GM23338 (cell line): ENCODE measurements at regions not wholly inside any gene's neighbourhood (a gene's known extent, or its start where the extent isn't known, plus 50 kb on each side); places are given as distances from the start of the nearest gene placed in this dataset.

Experiments
- ATAC-seq: fragments of 200-7000 bp; cut with Tn5 transposase; 3 replicates; pipeline ENCODE4 v1.9.1; 2020
- DNase-seq: peaks from one replicate; pipeline ENCODE4 v3.0.0-alpha.2; 2015; ENCODE audit warnings: low spot score
- H2AFZ ChIP-seq: fragments of 200-600 bp; sonication (generic); 2 replicates; pipeline ENCODE4 v1.8.0; 2016; ENCODE audit warnings: antibody characterized with exemption, mild to moderate bottlenecking, moderate library complexity
- H3F3A ChIP-seq: fragments of 200-600 bp; sonication (generic); replicated peaks from 2 replicates; pipeline ENCODE4 v1.8.0; 2017; ENCODE audit warnings: antibody characterized with exemption, mixed run types, low read depth
- H3K27ac ChIP-seq: fragments of 200-600 bp; sonication (generic); 2 replicates; pipeline ENCODE4 v1.6.1; 2016; ENCODE audit warnings: low read depth
- H3K27me3 ChIP-seq: fragments of 200-600 bp; sonication (generic); 2 replicates; pipeline ENCODE4 v1.8.0; 2016; ENCODE audit warnings: mild to moderate bottlenecking, mixed run types, moderate library complexity; ENCODE audit not compliant: insufficient read depth
- H3K36me3 ChIP-seq: fragments of 200-600 bp; sonication (generic); 2 replicates; pipeline ENCODE4 v1.8.0; 2016; ENCODE audit warnings: mild to moderate bottlenecking; ENCODE audit not compliant: insufficient read depth
- H3K4me1 ChIP-seq: fragments of 200-600 bp; sonication (generic); 2 replicates; pipeline ENCODE4 v1.8.0; 2016; ENCODE audit warnings: mild to moderate bottlenecking, moderate library complexity; ENCODE audit not compliant: insufficient read depth
- H3K4me2 ChIP-seq: fragments of 200-600 bp; sonication (generic); 2 replicates; pipeline ENCODE4 v1.7.1; 2017; ENCODE audit warnings: mixed run types
- H3K4me3 ChIP-seq: fragments of 200-600 bp; sonication (generic); 2 replicates; pipeline ENCODE4 v1.6.1; 2016; ENCODE audit warnings: mixed run types
- H3K79me2 ChIP-seq: fragments of 200-600 bp; sonication (generic); replicated peaks from 2 replicates; pipeline ENCODE4 v1.8.0; 2017; ENCODE audit warnings: mild to moderate bottlenecking; ENCODE audit not compliant: insufficient read depth
- H3K9me2 ChIP-seq: fragments of 200-600 bp; sonication (generic); 2 replicates; pipeline ENCODE4 v1.8.0; 2017; ENCODE audit not compliant: insufficient read depth
- H4K20me1 ChIP-seq: fragments of 200-600 bp; sonication (generic); replicated peaks from 2 replicates; pipeline ENCODE4 v1.8.0; 2017; ENCODE audit warnings: mild to moderate bottlenecking; ENCODE audit not compliant: insufficient read depth
- H3K27ac Mint-ChIP-seq: 2 replicates; pipeline ENCODE4 v1.8.0; 2020; ENCODE audit warnings: inconsistent platforms, mild to moderate bottlenecking, moderate library complexity, mixed read lengths
- H3K27me3 Mint-ChIP-seq: 3 replicates; pipeline ENCODE4 v1.8.0; 2022; ENCODE audit warnings: low read depth, mild to moderate bottlenecking, moderate library complexity, mixed read lengths, inconsistent platforms; ENCODE audit not compliant: insufficient read depth, poor library complexity
- H3K36me3 Mint-ChIP-seq: 3 replicates; pipeline ENCODE4 v1.8.0; 2021; ENCODE audit warnings: low read depth, mild to moderate bottlenecking, inconsistent platforms, moderate library complexity, mixed read lengths
- H3K4me1 Mint-ChIP-seq: 3 replicates; pipeline ENCODE4 v1.8.0; 2020; ENCODE audit warnings: mild to moderate bottlenecking, inconsistent platforms, mixed read lengths
- H3K4me3 Mint-ChIP-seq: 3 replicates; pipeline ENCODE4 v1.8.0; 2021; ENCODE audit warnings: moderate library complexity, mild to moderate bottlenecking, inconsistent platforms, mixed read lengths
- H3K9me3 Mint-ChIP-seq: 3 replicates; pipeline ENCODE4 v1.8.0; 2020; ENCODE audit warnings: moderate library complexity, mild to moderate bottlenecking, inconsistent platforms, mixed read lengths
- CREB1 ChIP-seq: fragments of 250-450 bp; sonication (Bioruptor Pico); IDR thresholded peaks from 2 replicates; pipeline ENCODE4 v1.5.0; 2020; ENCODE audit warnings: low read depth, mild to moderate bottlenecking, moderate library complexity
- EZH2 ChIP-seq: fragments of 200-600 bp; sonication (generic); IDR thresholded peaks from one replicate; pipeline ENCODE4 v1.8.0; 2017; ENCODE audit warnings: antibody characterized with exemption, mild to moderate bottlenecking, low read depth; ENCODE audit not compliant: unreplicated experiment
- EZH2phosphoT487 ChIP-seq: fragments of 200-600 bp; sonication (generic); IDR thresholded peaks from one replicate; pipeline ENCODE4 v1.8.1; 2018; ENCODE audit warnings: antibody characterized with exemption; ENCODE audit not compliant: unreplicated experiment
- JUNB ChIP-seq: IDR thresholded peaks from one replicate; pipeline ENCODE4 v1.6.1; 2016; ENCODE audit warnings: antibody characterized with exemption; ENCODE audit not compliant: unreplicated experiment
- NANOG ChIP-seq: IDR thresholded peaks from 2 replicates; pipeline ENCODE4 v1.6.1; 2016; ENCODE audit warnings: antibody characterized with exemption, borderline replicate concordance
- POLR2AphosphoS5 ChIP-seq: IDR thresholded peaks from 2 replicates; pipeline ENCODE4 v1.6.1; 2016; ENCODE audit warnings: antibody characterized with exemption, low read depth
- STAT1 ChIP-seq: IDR thresholded peaks from one replicate; pipeline ENCODE4 v1.6.1; 2016; ENCODE audit warnings: antibody characterized with exemption; ENCODE audit not compliant: unreplicated experiment
- ZNF114 ChIP-seq: fragments of 250-450 bp; sonication (Bioruptor Pico); IDR thresholded peaks from 2 replicates; pipeline ENCODE4 v1.5.0; 2020; ENCODE audit warnings: mild to moderate bottlenecking, moderate library complexity
- ZNF331 ChIP-seq: fragments of 250-450 bp; sonication (Bioruptor Pico); IDR thresholded peaks from 2 replicates; pipeline ENCODE4 v1.5.0; 2020; ENCODE audit warnings: low read depth, mild to moderate bottlenecking, moderate library complexity
- TF ChIP-seq, protein P1 (sequence below): IDR thresholded peaks from 2 replicates; pipeline ENCODE4 v1.6.1; 2016; ENCODE audit warnings: antibody characterized with exemption
- TF ChIP-seq, protein P2 (sequence below): IDR thresholded peaks from one replicate; pipeline ENCODE4 v1.6.1; 2018; ENCODE audit warnings: antibody characterized with exemption; ENCODE audit not compliant: unreplicated experiment
- TF ChIP-seq, protein P3 (sequence below): fragments of 250-450 bp; sonication (Bioruptor Pico); IDR thresholded peaks from 2 replicates; pipeline ENCODE4 v1.5.0; 2020; ENCODE audit warnings: mild to moderate bottlenecking, moderate library complexity
- TF ChIP-seq, protein P4 (sequence below), 2 experiments: fragments of 200-600 bp in 1 of 2; sonication (generic) in 1 of 2; conservative IDR thresholded peaks; 2 replicates each; pipeline versions ENCODE4 v1.5.1 to v1.6.1; 2016 to 2017; ENCODE audit warnings: antibody characterized with exemption in 2 of 2, low read depth in 2 of 2, mild to moderate bottlenecking in 2 of 2, moderate library complexity in 1 of 2

DNA sequence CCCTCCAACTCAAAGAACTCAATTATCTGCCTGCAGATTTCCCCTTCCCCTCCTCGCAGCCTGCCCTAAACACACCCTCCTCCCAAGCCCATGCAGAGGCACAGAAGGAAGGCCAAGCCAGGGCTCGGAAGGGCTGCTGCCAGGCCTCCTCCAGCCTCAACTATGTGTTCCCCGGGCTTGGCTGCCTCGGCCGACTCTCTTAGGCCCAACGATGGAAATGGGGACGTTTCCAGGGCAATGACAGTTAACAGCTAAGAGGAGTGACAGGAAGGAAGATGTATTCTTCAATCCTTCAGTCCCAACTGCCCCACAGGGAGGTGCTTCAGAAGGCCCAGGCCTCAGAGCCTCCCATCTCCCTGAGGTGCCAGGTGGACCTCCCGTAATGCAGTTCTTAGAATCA, 104.0 kb upstream of the AKIP1 start:
- H3K27ac ChIP-seq: no peak overlapping the region
- peaks cover 6% of the 10 kb centered on the region for H3K27me3 Mint-ChIP-seq
- ATAC-seq: no peak
- no peak for DNase-seq
- H3K36me3 Mint-ChIP-seq: no peaks in the 10 kb centered on the region
- H3K4me1 Mint-ChIP-seq: peaks cover 38% of the 10 kb centered on the region
- H3K4me1 ChIP-seq: peaks cover 25% of the 10 kb centered on the region
- no peak overlapping the region for H2AFZ ChIP-seq
- no peaks in the 10 kb centered on the region for H3K79me2 ChIP-seq
- TF ChIP-seq JUNB (no peak), NANOG (no peak), POLR2AphosphoS5 (no peak), ZNF114 (no peak), EZH2 (no peak), EZH2phosphoT487 (no peak), CREB1 (CRISPR knock-in tag) (no peak), STAT1 (no peak), ZNF331 (no peak)
- TF ChIP-seq, protein P1, sequence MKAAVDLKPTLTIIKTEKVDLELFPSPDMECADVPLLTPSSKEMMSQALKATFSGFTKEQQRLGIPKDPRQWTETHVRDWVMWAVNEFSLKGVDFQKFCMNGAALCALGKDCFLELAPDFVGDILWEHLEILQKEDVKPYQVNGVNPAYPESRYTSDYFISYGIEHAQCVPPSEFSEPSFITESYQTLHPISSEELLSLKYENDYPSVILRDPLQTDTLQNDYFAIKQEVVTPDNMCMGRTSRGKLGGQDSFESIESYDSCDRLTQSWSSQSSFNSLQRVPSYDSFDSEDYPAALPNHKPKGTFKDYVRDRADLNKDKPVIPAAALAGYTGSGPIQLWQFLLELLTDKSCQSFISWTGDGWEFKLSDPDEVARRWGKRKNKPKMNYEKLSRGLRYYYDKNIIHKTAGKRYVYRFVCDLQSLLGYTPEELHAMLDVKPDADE: no peak
- TF ChIP-seq, protein P2, sequence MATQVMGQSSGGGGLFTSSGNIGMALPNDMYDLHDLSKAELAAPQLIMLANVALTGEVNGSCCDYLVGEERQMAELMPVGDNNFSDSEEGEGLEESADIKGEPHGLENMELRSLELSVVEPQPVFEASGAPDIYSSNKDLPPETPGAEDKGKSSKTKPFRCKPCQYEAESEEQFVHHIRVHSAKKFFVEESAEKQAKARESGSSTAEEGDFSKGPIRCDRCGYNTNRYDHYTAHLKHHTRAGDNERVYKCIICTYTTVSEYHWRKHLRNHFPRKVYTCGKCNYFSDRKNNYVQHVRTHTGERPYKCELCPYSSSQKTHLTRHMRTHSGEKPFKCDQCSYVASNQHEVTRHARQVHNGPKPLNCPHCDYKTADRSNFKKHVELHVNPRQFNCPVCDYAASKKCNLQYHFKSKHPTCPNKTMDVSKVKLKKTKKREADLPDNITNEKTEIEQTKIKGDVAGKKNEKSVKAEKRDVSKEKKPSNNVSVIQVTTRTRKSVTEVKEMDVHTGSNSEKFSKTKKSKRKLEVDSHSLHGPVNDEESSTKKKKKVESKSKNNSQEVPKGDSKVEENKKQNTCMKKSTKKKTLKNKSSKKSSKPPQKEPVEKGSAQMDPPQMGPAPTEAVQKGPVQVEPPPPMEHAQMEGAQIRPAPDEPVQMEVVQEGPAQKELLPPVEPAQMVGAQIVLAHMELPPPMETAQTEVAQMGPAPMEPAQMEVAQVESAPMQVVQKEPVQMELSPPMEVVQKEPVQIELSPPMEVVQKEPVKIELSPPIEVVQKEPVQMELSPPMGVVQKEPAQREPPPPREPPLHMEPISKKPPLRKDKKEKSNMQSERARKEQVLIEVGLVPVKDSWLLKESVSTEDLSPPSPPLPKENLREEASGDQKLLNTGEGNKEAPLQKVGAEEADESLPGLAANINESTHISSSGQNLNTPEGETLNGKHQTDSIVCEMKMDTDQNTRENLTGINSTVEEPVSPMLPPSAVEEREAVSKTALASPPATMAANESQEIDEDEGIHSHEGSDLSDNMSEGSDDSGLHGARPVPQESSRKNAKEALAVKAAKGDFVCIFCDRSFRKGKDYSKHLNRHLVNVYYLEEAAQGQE: no peak
- TF ChIP-seq, protein P3, sequence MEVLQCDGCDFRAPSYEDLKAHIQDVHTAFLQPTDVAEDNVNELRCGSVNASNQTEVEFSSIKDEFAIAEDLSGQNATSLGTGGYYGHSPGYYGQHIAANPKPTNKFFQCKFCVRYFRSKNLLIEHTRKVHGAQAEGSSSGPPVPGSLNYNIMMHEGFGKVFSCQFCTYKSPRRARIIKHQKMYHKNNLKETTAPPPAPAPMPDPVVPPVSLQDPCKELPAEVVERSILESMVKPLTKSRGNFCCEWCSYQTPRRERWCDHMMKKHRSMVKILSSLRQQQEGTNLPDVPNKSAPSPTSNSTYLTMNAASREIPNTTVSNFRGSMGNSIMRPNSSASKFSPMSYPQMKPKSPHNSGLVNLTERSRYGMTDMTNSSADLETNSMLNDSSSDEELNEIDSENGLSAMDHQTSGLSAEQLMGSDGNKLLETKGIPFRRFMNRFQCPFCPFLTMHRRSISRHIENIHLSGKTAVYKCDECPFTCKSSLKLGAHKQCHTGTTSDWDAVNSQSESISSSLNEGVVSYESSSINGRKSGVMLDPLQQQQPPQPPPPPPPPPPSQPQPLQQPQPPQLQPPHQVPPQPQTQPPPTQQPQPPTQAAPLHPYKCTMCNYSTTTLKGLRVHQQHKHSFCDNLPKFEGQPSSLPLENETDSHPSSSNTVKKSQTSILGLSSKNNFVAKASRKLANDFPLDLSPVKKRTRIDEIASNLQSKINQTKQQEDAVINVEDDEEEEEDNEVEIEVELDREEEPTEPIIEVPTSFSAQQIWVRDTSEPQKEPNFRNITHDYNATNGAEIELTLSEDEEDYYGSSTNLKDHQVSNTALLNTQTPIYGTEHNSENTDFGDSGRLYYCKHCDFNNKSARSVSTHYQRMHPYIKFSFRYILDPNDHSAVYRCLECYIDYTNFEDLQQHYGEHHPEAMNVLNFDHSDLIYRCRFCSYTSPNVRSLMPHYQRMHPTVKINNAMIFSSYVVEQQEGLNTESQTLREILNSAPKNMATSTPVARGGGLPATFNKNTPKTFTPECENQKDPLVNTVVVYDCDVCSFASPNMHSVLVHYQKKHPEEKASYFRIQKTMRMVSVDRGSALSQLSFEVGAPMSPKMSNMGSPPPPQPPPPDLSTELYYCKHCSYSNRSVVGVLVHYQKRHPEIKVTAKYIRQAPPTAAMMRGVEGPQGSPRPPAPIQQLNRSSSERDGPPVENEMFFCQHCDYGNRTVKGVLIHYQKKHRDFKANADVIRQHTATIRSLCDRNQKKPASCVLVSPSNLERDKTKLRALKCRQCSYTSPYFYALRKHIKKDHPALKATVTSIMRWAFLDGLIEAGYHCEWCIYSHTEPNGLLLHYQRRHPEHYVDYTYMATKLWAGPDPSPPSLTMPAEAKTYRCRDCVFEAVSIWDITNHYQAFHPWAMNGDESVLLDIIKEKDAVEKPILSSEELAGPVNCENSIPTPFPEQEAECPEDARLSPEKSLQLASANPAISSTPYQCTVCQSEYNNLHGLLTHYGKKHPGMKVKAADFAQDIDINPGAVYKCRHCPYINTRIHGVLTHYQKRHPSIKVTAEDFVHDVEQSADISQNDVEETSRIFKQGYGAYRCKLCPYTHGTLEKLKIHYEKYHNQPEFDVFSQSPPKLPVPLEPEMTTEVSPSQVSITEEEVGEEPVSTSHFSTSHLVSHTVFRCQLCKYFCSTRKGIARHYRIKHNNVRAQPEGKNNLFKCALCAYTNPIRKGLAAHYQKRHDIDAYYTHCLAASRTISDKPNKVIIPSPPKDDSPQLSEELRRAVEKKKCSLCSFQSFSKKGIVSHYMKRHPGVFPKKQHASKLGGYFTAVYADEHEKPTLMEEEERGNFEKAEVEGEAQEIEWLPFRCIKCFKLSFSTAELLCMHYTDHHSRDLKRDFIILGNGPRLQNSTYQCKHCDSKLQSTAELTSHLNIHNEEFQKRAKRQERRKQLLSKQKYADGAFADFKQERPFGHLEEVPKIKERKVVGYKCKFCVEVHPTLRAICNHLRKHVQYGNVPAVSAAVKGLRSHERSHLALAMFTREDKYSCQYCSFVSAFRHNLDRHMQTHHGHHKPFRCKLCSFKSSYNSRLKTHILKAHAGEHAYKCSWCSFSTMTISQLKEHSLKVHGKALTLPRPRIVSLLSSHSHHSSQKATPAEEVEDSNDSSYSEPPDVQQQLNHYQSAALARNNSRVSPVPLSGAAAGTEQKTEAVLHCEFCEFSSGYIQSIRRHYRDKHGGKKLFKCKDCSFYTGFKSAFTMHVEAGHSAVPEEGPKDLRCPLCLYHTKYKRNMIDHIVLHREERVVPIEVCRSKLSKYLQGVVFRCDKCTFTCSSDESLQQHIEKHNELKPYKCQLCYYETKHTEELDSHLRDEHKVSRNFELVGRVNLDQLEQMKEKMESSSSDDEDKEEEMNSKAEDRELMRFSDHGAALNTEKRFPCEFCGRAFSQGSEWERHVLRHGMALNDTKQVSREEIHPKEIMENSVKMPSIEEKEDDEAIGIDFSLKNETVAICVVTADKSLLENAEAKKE (CRISPR knock-in tag): no peak
- TF ChIP-seq, protein P4, sequence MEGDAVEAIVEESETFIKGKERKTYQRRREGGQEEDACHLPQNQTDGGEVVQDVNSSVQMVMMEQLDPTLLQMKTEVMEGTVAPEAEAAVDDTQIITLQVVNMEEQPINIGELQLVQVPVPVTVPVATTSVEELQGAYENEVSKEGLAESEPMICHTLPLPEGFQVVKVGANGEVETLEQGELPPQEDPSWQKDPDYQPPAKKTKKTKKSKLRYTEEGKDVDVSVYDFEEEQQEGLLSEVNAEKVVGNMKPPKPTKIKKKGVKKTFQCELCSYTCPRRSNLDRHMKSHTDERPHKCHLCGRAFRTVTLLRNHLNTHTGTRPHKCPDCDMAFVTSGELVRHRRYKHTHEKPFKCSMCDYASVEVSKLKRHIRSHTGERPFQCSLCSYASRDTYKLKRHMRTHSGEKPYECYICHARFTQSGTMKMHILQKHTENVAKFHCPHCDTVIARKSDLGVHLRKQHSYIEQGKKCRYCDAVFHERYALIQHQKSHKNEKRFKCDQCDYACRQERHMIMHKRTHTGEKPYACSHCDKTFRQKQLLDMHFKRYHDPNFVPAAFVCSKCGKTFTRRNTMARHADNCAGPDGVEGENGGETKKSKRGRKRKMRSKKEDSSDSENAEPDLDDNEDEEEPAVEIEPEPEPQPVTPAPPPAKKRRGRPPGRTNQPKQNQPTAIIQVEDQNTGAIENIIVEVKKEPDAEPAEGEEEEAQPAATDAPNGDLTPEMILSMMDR (conservative IDR thresholded peaks at IDR 0.05; ENCODE audit: low read depth in 2 of 2): no peak
- no peaks in the 10 kb centered on the region for H3K9me2 ChIP-seq
- no peaks in the 10 kb centered on the region for H3F3A ChIP-seq
- no peak overlapping the region for H3K4me2 ChIP-seq
- peaks cover 2% of the 10 kb centered on the region; the same call in 1 of the 3 replicates for H3K9me3 Mint-ChIP-seq
- no peak overlapping the region for H3K4me3 ChIP-seq
- H3K27me3 ChIP-seq: no peaks in the 10 kb centered on the region
- H4K20me1 ChIP-seq: no peaks in the 10 kb centered on the region
- no peaks in the 10 kb centered on the region for H3K36me3 ChIP-seq
- no peak overlapping the region for H3K27ac Mint-ChIP-seq
- H3K4me3 Mint-ChIP-seq: no peak overlapping the region
